Myocyte (in vitro differentiated cells): ENCODE measurements at regions not wholly inside any gene's neighbourhood (a gene's known extent, or its start where the extent isn't known, plus 50 kb on each side); places are given as distances from the start of the nearest gene placed in this dataset.
"Not testable (repeated sequence)": the region's sequence is repeated elsewhere in the genome, so short reads cannot be mapped to it uniquely, and the experiment has no call there.

ENCODE experiments used
- DNase-seq: peaks from one replicate; pipeline ENCODE4 v3.0.0-alpha.2; 2012; ENCODE audit warnings: low read depth

GRCh38 chr6:113359155-113360140 is 497.7 kb upstream of the MARCKS start:
- DNase-seq = peak; percentile 35

GRCh38 chr6:113361014-113361645 is 496.0 kb upstream of the MARCKS start:
- peak; percentile 71 for DNase-seq

- DNase-seq = peak; percentile 55
These were observed 494.7 kb upstream of the MARCKS start for GRCh38 chr6:113362301-113363047.

GRCh38 chr6:113363048-113363798 is 493.9 kb upstream of the MARCKS start:
- DNase-seq = no peak

- DNase-seq = no peak
These were observed 493.3 kb upstream of the MARCKS start for GRCh38 chr6:113363866-113364265.

GRCh38 chr6:113364766-113365165 is 492.4 kb upstream of the MARCKS start:
- DNase-seq = no peak

- DNase-seq = peak; percentile 43
These were observed 492.0 kb upstream of the MARCKS start for GRCh38 chr6:113365191-113365590.

- DNase-seq = no peak
These were observed 490.6 kb upstream of the MARCKS start for GRCh38 chr6:113366505-113366904.

GRCh38 chr6:113370508-113371502 is 486.3 kb upstream of the MARCKS start:
- DNase-seq = no peak

- not testable (repeated sequence) for DNase-seq
These were observed 481.7 kb upstream of the MARCKS start for GRCh38 chr6:113375466-113375865.

GRCh38 chr6:113375950-113376846 is 480.9 kb upstream of the MARCKS start:
- DNase-seq = no peak

- DNase-seq = no peak
These were observed 480.3 kb upstream of the MARCKS start for GRCh38 chr6:113376847-113377165.

- no peak for DNase-seq
These were observed 479.7 kb upstream of the MARCKS start for GRCh38 chr6:113377362-113377942.

GRCh38 chr6:113380591-113380990 is 476.6 kb upstream of the MARCKS start:
- DNase-seq = no peak

GRCh38 chr6:113381232-113381631 is 475.9 kb upstream of the MARCKS start:
- no peak for DNase-seq

GRCh38 chr6:113381959-113382358 is 475.2 kb upstream of the MARCKS start:
- DNase-seq = no peak

GRCh38 chr6:113383701-113384100 is 473.4 kb upstream of the MARCKS start:
- no peak for DNase-seq

- DNase-seq = no peak
These were observed 472.1 kb upstream of the MARCKS start for GRCh38 chr6:113385020-113385431.
